Ascending aorta (tissue), 2 donors: ENCODE measurements at regions not wholly inside any gene's neighbourhood (a gene's known extent, or its start where the extent isn't known, plus 50 kb on each side); places are given as distances from the start of the nearest gene placed in this dataset.

Experiments
- DNase-seq, 2 donors: peaks; one replicate each; pipeline ENCODE4 v3.0.0-alpha.2; 2019; ENCODE audit warnings: low spot score in 2 of 2
- H3K27ac ChIP-seq, 2 donors: fragments of 200-600 bp; sonication (generic); one replicate each; pipeline ENCODE4 v1.5.1; 2016 to 2017; ENCODE audit warnings: mild to moderate bottlenecking in 1 of 2
- H3K27me3 ChIP-seq: fragments of 200-600 bp; sonication (generic); one replicate; pipeline ENCODE4 v1.5.1; 2017
- H3K36me3 ChIP-seq, 2 donors: fragments of 200-600 bp; sonication (generic); one replicate each; pipeline ENCODE4 v1.5.1; 2016
- H3K4me1 ChIP-seq, 2 donors: fragments of 200-600 bp; sonication (generic); one replicate each; pipeline ENCODE4 v1.5.1; 2016 to 2017; ENCODE audit warnings: mild to moderate bottlenecking in 1 of 2
- H3K4me3 ChIP-seq, 2 donors: fragments of 200-600 bp; sonication (generic); one replicate each; pipeline ENCODE4 v1.5.1; 2016 to 2017; ENCODE audit warnings: mild to moderate bottlenecking in 1 of 2
- H3K9me3 ChIP-seq, 2 donors: fragments of 200-600 bp; sonication (generic); one replicate each; pipeline ENCODE4 v1.5.1; 2016
- intact Hi-C: fragments of 100-400 bp; cut with DNase I; formaldehyde crosslinking; loops from one replicate; pipeline ENCODE4 v1.15.1; 2023
- TF ChIP-seq, protein P1 (sequence below), 3 experiments: fragments of 200-600 bp in 2 of 3; fragments of 450-650 bp in 1 of 3; sonication (generic) in 2 of 3; IDR thresholded peaks; one replicate each; pipeline ENCODE4 v1.5.1; 2016 to 2019; ENCODE audit warnings: antibody characterized with exemption in 3 of 3, mild to moderate bottlenecking in 1 of 3, moderate library complexity in 1 of 3

DNA sequence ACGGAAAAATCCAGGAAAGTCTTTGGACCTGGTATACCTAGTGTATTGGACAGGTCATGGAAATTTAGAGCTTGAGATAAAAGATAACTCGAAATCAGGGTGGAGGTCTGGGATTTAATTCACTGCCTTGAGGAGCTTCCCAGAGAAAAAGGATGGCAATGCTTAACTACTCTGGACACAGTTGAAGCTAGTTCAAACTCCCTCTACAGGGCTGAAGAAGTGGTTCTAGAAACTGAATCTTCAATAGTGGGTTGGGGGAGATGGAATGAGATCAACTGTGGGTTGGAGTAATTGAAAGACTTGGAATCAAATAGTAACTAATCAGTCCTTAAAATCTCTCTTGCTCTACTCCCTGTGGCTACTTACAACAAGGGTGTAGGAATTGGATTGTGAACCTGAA is 600.1 kb downstream of the IRS1 start:
- DNase-seq: no peak
- H3K4me3 ChIP-seq: no peak overlapping the region
- no peaks in the 10 kb centered on the region for H3K4me1 ChIP-seq
- no peak overlapping the region for H3K27ac ChIP-seq
- H3K27me3 ChIP-seq: no peaks in the 10 kb centered on the region
- intact Hi-C loops: no loop called here
- TF ChIP-seq, protein P1, sequence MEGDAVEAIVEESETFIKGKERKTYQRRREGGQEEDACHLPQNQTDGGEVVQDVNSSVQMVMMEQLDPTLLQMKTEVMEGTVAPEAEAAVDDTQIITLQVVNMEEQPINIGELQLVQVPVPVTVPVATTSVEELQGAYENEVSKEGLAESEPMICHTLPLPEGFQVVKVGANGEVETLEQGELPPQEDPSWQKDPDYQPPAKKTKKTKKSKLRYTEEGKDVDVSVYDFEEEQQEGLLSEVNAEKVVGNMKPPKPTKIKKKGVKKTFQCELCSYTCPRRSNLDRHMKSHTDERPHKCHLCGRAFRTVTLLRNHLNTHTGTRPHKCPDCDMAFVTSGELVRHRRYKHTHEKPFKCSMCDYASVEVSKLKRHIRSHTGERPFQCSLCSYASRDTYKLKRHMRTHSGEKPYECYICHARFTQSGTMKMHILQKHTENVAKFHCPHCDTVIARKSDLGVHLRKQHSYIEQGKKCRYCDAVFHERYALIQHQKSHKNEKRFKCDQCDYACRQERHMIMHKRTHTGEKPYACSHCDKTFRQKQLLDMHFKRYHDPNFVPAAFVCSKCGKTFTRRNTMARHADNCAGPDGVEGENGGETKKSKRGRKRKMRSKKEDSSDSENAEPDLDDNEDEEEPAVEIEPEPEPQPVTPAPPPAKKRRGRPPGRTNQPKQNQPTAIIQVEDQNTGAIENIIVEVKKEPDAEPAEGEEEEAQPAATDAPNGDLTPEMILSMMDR (IDR thresholded peaks at IDR 0.05): no peak
- H3K9me3 ChIP-seq: no peaks in the 10 kb centered on the region
- no peaks in the 10 kb centered on the region for H3K36me3 ChIP-seq

DNA sequence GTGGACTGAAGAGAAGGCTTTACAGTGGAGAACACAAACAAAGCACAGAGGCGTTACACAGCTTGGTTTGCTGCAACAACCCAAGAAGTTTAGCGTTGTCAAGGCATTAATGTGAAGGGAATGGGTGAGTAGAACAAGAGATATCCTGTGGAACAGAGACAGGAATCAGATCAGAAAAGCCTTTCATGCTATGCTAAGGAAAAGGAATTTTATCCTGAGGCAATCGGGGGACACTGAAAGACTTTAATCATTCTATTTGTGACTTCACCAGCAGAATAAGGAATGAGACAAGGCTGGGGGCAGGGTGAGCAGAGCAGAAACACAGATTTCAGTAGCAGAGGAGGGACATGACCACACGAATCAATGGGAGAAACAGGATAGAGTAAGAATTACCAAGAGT is 600.7 kb downstream of the IRS1 start:
- H3K9me3 ChIP-seq: no peaks in the 10 kb centered on the region

DNA sequence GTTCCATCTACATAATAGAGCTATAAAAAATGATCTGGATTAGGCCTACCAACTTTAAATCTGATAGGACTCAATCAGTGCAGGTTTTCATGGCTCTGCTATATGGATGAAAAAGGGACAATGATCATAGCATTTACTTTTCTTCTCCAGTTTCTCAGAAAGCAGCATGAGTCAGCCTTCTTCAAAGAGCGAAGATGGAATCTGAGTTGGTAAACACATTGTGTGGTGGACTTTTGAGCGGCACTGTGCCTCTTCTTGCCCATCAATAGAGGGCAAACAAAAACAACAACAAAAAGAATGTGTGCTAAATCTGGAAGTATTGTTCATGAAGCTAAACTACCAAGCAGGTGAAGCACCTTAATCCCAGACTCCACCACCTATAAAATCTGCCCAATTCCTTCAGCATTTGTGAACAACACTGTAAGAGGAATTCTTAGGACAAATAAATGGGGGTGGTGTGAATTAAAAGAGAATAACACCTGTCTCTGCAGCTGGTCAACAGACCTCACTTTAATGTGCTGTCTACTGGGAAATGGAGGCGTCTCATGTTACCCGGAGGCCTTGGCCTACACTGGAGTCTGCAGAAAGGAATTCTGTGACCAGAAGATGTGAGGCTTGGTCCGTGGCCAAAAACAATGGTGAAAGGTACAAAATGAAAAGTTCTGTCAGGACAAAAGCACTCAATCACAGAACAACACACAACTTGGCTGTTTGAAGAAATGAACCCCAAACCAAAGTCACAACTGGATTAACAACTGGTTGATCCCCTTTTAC is 609.0 kb downstream of the IRS1 start:
- no peak overlapping the region for H3K4me3 ChIP-seq
- H3K27me3 ChIP-seq: no peaks in the 10 kb centered on the region
- TF ChIP-seq, protein P1 (IDR thresholded peaks at IDR 0.05): no peak
- intact Hi-C loops: no loop called here
- no peaks in the 10 kb centered on the region for H3K4me1 ChIP-seq
- no peak overlapping the region for H3K27ac ChIP-seq
- DNase-seq: no peak
- no peaks in the 10 kb centered on the region for H3K36me3 ChIP-seq
- no peaks in the 10 kb centered on the region for H3K9me3 ChIP-seq

More for the DNA sequence above, 600.7 kb downstream of the IRS1 start:
- Histone ChIP-seq H3K4me3 (no peak overlapping the region), H3K36me3 (no peaks in the 10 kb centered on the region), H3K27ac (no peak overlapping the region), H3K27me3 (no peaks in the 10 kb centered on the region), H3K4me1 (no peaks in the 10 kb centered on the region)
- TF ChIP-seq, protein P1 (IDR thresholded peaks at IDR 0.05): no peak
- DNase-seq: no peak
- intact Hi-C loops: no loop called here

DNA sequence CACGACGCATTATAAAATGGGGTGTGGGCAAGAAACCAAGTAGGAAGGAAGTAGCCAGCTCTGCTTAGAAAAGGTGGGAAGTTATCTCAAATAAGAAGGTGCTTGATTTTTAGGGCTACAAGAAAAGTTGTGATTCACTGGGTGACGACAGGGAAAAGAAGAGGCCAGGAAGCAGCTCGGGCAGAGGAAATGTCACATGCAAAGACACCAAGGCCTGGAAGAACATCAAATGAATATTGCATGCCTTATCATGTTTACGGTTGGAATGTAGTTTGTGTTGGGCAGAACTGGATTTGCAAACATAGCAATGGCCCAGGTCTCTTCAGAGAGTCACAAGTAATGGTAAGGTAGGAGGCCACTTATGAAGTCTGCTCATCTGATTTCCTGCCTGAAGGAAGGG is 610.6 kb downstream of the IRS1 start:
- no peaks in the 10 kb centered on the region for H3K36me3 ChIP-seq
- TF ChIP-seq, protein P1 (IDR thresholded peaks at IDR 0.05): no peak
- no peak for DNase-seq
- no peak overlapping the region for H3K27ac ChIP-seq
- H3K9me3 ChIP-seq: no peaks in the 10 kb centered on the region
- intact Hi-C loops: no loop called here
- peaks cover 0 to 3% of the 10 kb centered on the region in 2 donors for H3K4me1 ChIP-seq
- H3K4me3 ChIP-seq: no peak overlapping the region
- H3K27me3 ChIP-seq: no peaks in the 10 kb centered on the region

GRCh38 chr2:226187616-226188015 is 612.0 kb downstream of the IRS1 start:
- no peaks in the 10 kb centered on the region for H3K27me3 ChIP-seq
- H3K9me3 ChIP-seq: no peaks in the 10 kb centered on the region
- intact Hi-C loops: no loop called here
- no peak for DNase-seq
- no peak overlapping the region for H3K4me3 ChIP-seq
- H3K4me1 ChIP-seq: peaks cover 0 to 3% of the 10 kb centered on the region in 2 donors
- TF ChIP-seq, protein P1 (IDR thresholded peaks at IDR 0.05): no peak
- no peaks in the 10 kb centered on the region for H3K36me3 ChIP-seq
- H3K27ac ChIP-seq: no peak overlapping the region
